Activated CD4-positive, alpha-beta T cell treated with anti-CD3 and anti-CD28 coated beads for 36 hours (primary cell): ENCODE measurements at regions not wholly inside any gene's neighbourhood (a gene's known extent, or its start where the extent isn't known, plus 50 kb on each side); places are given as distances from the start of the nearest gene placed in this dataset.

Source experiments
- ATAC-seq: fragments of 200-7000 bp; cut with Tn5 transposase; one replicate; pipeline ENCODE4 v1.10.0; 2021; ENCODE audit warnings: mild to moderate bottlenecking, moderate library complexity
- CTCF ChIA-PET: fragments of 350-600 bp; sonication (Branson Sonifier 250); formaldehyde crosslinking; loops from one replicate; lab custom pipeline; 2021; ENCODE audit warnings: antibody characterized with exemption; lab: Charles Lee
- POLR2A ChIA-PET: fragments of 350-600 bp; sonication (Branson Sonifier 250); formaldehyde crosslinking; loops from one replicate; lab custom pipeline; 2021; ENCODE audit warnings: antibody characterized with exemption, inconsistent platforms; lab: Charles Lee
- DNase-seq: peaks from one replicate; pipeline ENCODE4 v3.0.0-alpha.2; 2020
- H3K27ac Mint-ChIP-seq: one replicate; pipeline ENCODE4 v1.8.0; 2021; ENCODE audit warnings: mixed read lengths
- H3K27me3 Mint-ChIP-seq: one replicate; pipeline ENCODE4 v1.8.0; 2021; ENCODE audit warnings: mixed read lengths
- H3K36me3 Mint-ChIP-seq: one replicate; pipeline ENCODE4 v1.8.0; 2021; ENCODE audit warnings: low read depth, mixed read lengths
- H3K4me1 Mint-ChIP-seq: one replicate; pipeline ENCODE4 v1.8.0; 2021; ENCODE audit warnings: mixed read lengths
- H3K4me3 Mint-ChIP-seq: one replicate; pipeline ENCODE4 v1.8.0; 2021; ENCODE audit warnings: mild to moderate bottlenecking, moderate library complexity, mixed read lengths
- H3K9me3 Mint-ChIP-seq: one replicate; pipeline ENCODE4 v1.8.0; 2021; ENCODE audit warnings: low read depth, mixed read lengths
- intact Hi-C, 2 experiments: fragments of 100-400 bp; cut with DNase I in 1 of 2; cut with micrococcal nuclease in 1 of 2; formaldehyde crosslinking; loops; one replicate each; pipeline versions ENCODE4 v1.14.2 to v1.15.1; 2022 to 2024; cut with DNase I, micrococcal nuclease

- ATAC-seq, result no peak
- H3K9me3 Mint-ChIP-seq, result no peaks in the 10 kb centered on the region
- no peak overlapping the region for H3K27ac Mint-ChIP-seq
- no peak for DNase-seq
- no peaks in the 10 kb centered on the region for H3K27me3 Mint-ChIP-seq
- POLR2A ChIA-PET, result no interaction called here
- CTCF ChIA-PET, result no interaction called here
- intact Hi-C loops, result loop anchor here in 1 of 2 experiments (10.0 kb wide), 1 partner anchor 590 kb away; no protein-coding TSS in a partner anchor
- H3K4me3 Mint-ChIP-seq, result no peak overlapping the region
- no peaks in the 10 kb centered on the region for H3K4me1 Mint-ChIP-seq
- H3K36me3 Mint-ChIP-seq, result no peaks in the 10 kb centered on the region
Observed at GRCh38 chr9:16314476-16314875, 556.0 kb downstream of the BNC2 start.

- Mint-ChIP-seq H3K36me3 (no peaks in the 10 kb centered on the region), H3K4me3 (no peak overlapping the region), H3K9me3 (no peaks in the 10 kb centered on the region), H3K27me3 (no peaks in the 10 kb centered on the region), H3K27ac (no peak overlapping the region), H3K4me1 (no peaks in the 10 kb centered on the region)
- ChIA-PET CTCF (no interaction called here), POLR2A (no interaction called here)
- intact Hi-C loops, result loop anchor here in 1 of 2 experiments (10.0 kb wide), 1 partner anchor 589 kb away; no protein-coding TSS in a partner anchor
- ATAC-seq, result no peak
- no peak for DNase-seq
Observed at GRCh38 chr9:16315720-16316119, 554.8 kb downstream of the BNC2 start.

- H3K27me3 Mint-ChIP-seq, result no peaks in the 10 kb centered on the region
- ATAC-seq, result no peak
- no peaks in the 10 kb centered on the region for H3K36me3 Mint-ChIP-seq
Observed at GRCh38 chr9:16316456-16316855, 554.0 kb downstream of the BNC2 start.

DNA sequence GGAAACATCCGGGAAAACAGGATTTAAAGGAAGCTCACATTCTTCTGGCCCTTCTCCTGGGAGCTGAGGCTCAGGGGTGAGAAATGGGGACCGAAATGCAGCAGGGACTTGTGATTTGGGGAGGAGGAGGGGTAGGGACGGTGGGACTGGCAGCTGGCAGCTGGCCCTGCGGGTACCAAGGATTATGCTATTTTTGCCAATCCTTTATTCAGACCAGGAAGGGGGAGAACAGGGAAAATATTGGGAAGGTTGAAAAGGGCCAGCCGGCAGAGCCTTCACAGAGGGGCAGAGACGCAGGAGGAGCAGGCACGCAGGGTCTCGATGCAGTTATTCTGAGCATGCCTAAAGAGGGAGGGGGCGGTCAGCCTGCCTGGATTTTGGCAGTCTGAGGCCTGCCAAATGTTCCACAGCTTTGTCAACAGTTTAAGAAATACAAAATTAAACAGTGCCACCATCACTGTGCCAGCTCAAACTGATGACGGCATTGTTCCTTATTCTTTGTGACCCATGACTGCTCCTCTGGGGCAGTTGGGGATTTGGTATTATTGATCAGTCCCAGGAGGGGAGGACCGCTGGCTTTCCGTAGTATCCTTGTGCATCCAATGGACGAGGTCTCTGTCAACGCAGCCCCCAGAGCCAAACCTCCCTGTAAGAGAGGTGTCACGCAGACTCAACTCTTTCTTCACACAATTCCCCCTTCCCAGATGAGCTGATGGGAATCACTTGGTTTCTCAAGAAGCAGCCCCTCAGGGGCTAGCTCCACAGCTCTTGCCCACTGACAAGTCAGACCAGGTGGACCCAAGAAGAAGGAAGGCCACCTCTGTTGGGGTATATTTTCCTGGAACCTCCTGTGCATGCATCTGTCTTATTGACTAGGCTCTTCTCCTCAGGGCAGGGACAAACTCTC, 553.3 kb downstream of the BNC2 start:
- Mint-ChIP-seq H3K4me1 (no peaks in the 10 kb centered on the region), H3K9me3 (no peaks in the 10 kb centered on the region)
- DNase-seq, result no peak

More at GRCh38 chr9:16316456-16316855, 554.0 kb downstream of the BNC2 start:
- no peaks in the 10 kb centered on the region for H3K9me3 Mint-ChIP-seq
- ChIA-PET POLR2A (no interaction called here), CTCF (interaction anchor here (0.6 kb wide), 1 partner anchor 188 kb away, joined by 4 read pairs; no protein-coding TSS in a partner anchor)
- H3K4me1 Mint-ChIP-seq, result no peaks in the 10 kb centered on the region
- no peak overlapping the region for H3K27ac Mint-ChIP-seq
- no peak overlapping the region for H3K4me3 Mint-ChIP-seq
- intact Hi-C loops, result loop anchor here in 1 of 2 experiments (10.0 kb wide), 1 partner anchor 588 kb away; no protein-coding TSS in a partner anchor
- no peak for DNase-seq

GRCh38 chr9:16318516-16319060, 551.9 kb downstream of the BNC2 start:
- H3K9me3 Mint-ChIP-seq, result no peaks in the 10 kb centered on the region
- H3K27me3 Mint-ChIP-seq, result no peaks in the 10 kb centered on the region
- no peaks in the 10 kb centered on the region for H3K4me1 Mint-ChIP-seq
- no peaks in the 10 kb centered on the region for H3K36me3 Mint-ChIP-seq
- ATAC-seq (no peak), DNase-seq (no peak)
- ChIA-PET POLR2A (no interaction called here), CTCF (no interaction called here)
- intact Hi-C loops, result loop anchor here in 1 of 2 experiments (10.0 kb wide), 1 partner anchor 586 kb away; no protein-coding TSS in a partner anchor
- H3K4me3 Mint-ChIP-seq, result no peak overlapping the region
- H3K27ac Mint-ChIP-seq, result no peak overlapping the region

More for the DNA sequence above, 553.3 kb downstream of the BNC2 start:
- ChIA-PET CTCF (interaction anchor here (0.6 kb wide), 1 partner anchor 189 kb away, joined by 4 read pairs; no protein-coding TSS in a partner anchor), POLR2A (no interaction called here)
- intact Hi-C loops, result loop anchor here in 1 of 2 experiments (10.0 kb wide), 1 partner anchor 588 kb away; no protein-coding TSS in a partner anchor
- Mint-ChIP-seq H3K4me3 (no peak overlapping the region), H3K27me3 (no peaks in the 10 kb centered on the region), H3K36me3 (no peaks in the 10 kb centered on the region), H3K27ac (no peak overlapping the region)
- ATAC-seq, result no peak

DNA sequence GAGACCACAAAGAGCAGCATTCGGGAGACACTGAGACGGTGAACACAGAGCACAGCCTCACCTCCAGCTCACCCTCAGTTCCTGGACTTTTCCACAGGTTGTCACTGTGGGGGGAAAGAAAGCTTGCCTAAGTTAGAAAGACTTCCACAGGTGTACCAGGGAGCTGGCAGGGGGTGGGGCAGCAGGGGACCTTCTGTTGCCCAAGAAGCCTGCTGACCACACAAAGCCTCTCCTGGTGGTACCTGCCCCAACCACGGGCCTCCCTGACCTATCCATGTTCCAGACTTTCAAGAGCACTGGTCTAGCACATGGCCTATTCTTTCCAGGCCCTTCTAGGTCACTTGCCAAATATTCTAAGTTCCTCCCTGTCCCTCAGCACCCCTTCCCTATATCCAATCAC, 550.8 kb downstream of the BNC2 start:
- no peaks in the 10 kb centered on the region for H3K4me1 Mint-ChIP-seq
- intact Hi-C loops, result loop anchor here in 1 of 2 experiments (10.0 kb wide), 1 partner anchor 585 kb away; no protein-coding TSS in a partner anchor
- no peaks in the 10 kb centered on the region for H3K27me3 Mint-ChIP-seq
- no peak overlapping the region for H3K27ac Mint-ChIP-seq
- POLR2A ChIA-PET, result no interaction called here
- DNase-seq (no peak), ATAC-seq (no peak)
- CTCF ChIA-PET, result no interaction called here
- no peaks in the 10 kb centered on the region for H3K9me3 Mint-ChIP-seq
- H3K36me3 Mint-ChIP-seq, result no peaks in the 10 kb centered on the region
- H3K4me3 Mint-ChIP-seq, result no peak overlapping the region

DNA sequence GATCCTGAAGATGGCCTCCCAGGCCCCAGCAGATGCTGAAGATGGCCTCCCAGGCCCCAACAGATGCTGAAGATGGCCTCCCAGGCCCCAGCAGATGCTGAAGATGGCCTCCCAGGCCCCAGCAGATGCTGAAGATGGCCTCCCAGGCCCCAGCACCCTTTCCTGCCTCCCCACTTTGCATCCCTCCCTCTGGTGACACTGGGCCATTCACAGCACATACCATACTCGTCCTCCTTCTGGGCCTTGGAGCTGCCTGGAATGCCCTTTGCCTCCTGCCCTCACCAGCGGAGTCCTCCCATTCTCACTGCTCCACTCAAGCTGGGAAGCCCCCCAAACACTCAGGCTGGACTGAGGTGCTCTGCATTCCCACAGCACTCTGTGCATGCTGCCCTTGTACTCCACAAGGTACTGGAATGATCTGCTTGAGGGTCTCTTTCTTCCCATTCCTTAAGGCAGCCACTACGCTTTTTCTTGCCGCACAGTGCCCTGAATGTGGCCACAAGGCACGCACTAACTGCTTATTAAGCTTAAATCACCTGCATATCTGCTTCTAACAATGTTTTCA, 550.0 kb downstream of the BNC2 start:
- ATAC-seq (no peak), DNase-seq (no peak)
- intact Hi-C loops, result no loop called here
- no peaks in the 10 kb centered on the region for H3K9me3 Mint-ChIP-seq
- H3K36me3 Mint-ChIP-seq, result no peaks in the 10 kb centered on the region
- ChIA-PET POLR2A (no interaction called here), CTCF (interaction anchor here (0.8 kb wide), 1 partner anchor 155 kb away, joined by 4 read pairs; no protein-coding TSS in a partner anchor)
- no peaks in the 10 kb centered on the region for H3K27me3 Mint-ChIP-seq
- H3K4me3 Mint-ChIP-seq, result no peak overlapping the region
- H3K27ac Mint-ChIP-seq, result no peak overlapping the region
- H3K4me1 Mint-ChIP-seq, result no peaks in the 10 kb centered on the region

GRCh38 chr9:16321461-16322119, 548.9 kb downstream of the BNC2 start:
- DNase-seq, result no peak
- POLR2A ChIA-PET, result no interaction called here
- no peaks in the 10 kb centered on the region for H3K4me1 Mint-ChIP-seq
- H3K27me3 Mint-ChIP-seq, result no peaks in the 10 kb centered on the region
- no peaks in the 10 kb centered on the region for H3K36me3 Mint-ChIP-seq
- CTCF ChIA-PET, result interaction anchor here (0.7 to 0.8 kb wide), 2 partner anchors 8 to 156 kb away, joined by 3 to 4 read pairs; no protein-coding TSS in a partner anchor
- H3K4me3 Mint-ChIP-seq, result no peak overlapping the region
- no peak overlapping the region for H3K27ac Mint-ChIP-seq
- no peaks in the 10 kb centered on the region for H3K9me3 Mint-ChIP-seq
- ATAC-seq, result no peak
- intact Hi-C loops, result no loop called here

DNA sequence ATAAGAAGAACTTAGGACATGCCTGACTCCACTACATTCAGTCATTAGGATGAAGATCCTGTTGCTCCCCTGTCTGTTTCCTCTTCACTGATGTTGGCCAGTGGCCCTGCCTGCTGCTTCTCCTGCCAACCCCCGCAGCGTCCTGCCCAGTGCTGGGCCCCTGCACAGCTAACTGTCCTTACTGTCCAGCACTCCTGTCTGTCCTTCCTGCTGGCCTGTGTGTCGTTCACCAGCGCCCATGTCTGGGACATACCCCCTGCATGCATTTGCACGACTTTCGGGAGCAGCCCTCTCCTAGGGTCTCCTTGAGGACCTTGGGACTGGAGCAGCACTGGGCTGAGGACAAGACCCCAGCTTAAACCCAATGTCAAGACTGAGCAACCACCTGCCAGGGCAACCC, 547.6 kb downstream of the BNC2 start:
- CTCF ChIA-PET, result no interaction called here
- POLR2A ChIA-PET, result no interaction called here
- ATAC-seq (no peak), DNase-seq (no peak)
- Mint-ChIP-seq H3K9me3 (no peaks in the 10 kb centered on the region), H3K27ac (no peak overlapping the region), H3K36me3 (no peaks in the 10 kb centered on the region), H3K27me3 (no peaks in the 10 kb centered on the region), H3K4me1 (no peaks in the 10 kb centered on the region), H3K4me3 (no peak overlapping the region)
- intact Hi-C loops, result no loop called here

DNA sequence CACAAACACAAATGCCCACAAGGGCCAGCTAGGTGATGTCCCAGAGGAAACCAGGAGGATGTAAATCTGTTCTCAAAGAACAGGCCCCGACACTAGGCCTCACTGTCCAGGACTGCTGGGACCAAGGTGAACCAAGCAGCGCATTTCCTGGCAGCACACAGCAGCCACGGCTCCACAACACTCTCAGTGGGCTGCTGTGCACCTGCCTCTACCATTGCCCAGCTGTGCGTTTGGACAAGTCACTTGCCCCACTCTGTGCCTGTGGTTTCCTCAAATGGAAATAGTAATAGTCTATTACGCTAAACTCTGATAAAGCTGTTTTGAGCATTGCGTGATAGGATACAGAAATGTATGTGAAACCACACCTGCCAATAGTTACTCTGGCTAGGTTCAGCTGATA, 544.5 kb downstream of the BNC2 start:
- no peak for DNase-seq
- H3K27me3 Mint-ChIP-seq, result no peaks in the 10 kb centered on the region
- ChIA-PET CTCF (no interaction called here), POLR2A (no interaction called here)
- intact Hi-C loops, result no loop called here
- H3K27ac Mint-ChIP-seq, result no peak overlapping the region
- H3K4me1 Mint-ChIP-seq, result no peaks in the 10 kb centered on the region
- no peak for ATAC-seq
- no peak overlapping the region for H3K4me3 Mint-ChIP-seq
- H3K36me3 Mint-ChIP-seq, result no peaks in the 10 kb centered on the region
- H3K9me3 Mint-ChIP-seq, result no peaks in the 10 kb centered on the region

DNA sequence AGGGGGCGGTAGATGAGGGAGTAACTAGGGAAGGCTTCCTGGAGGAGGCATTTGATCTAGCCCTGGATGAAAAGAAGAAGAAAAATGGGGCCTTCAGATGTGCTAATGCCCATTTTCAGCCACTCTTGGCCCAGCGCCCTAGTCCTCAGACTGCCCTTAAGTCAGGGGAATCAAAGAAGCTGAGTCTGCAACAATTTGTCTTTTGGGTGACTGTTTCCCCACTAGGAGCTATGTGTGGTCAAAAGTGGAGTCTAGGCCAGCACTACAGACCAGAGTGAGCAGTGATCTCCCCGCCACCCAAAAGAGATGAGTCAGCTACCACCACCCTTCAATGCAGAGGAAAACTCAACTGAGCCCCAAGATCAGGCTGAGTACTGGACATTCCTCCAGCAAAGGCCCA, 542.1 kb downstream of the BNC2 start:
- POLR2A ChIA-PET, result no interaction called here
- Mint-ChIP-seq H3K4me1 (no peaks in the 10 kb centered on the region), H3K36me3 (no peaks in the 10 kb centered on the region)

More for the DNA sequence above, 542.1 kb downstream of the BNC2 start:
- ATAC-seq (no peak), DNase-seq (no peak)
- Mint-ChIP-seq H3K27me3 (no peaks in the 10 kb centered on the region), H3K4me3 (no peak overlapping the region), H3K27ac (no peak overlapping the region), H3K9me3 (no peaks in the 10 kb centered on the region)
- CTCF ChIA-PET, result no interaction called here
- intact Hi-C loops, result no loop called here
